ENCODE measurements at regions not wholly inside any gene's neighbourhood (a gene's known extent, or its start where the extent isn't known, plus 50 kb on each side); places are given as distances from the start of the nearest gene placed in this dataset.

GRCh38 chr1:238384381-238384780, 493.7 kb upstream of the ZP4 start:
- TF ChIP-seq CTCF (IDR thresholded peaks at IDR 0.05; ENCODE audit: poor library complexity, severe bottlenecking) (no peak), EZH2 (IDR thresholded peaks at IDR 0.05; ENCODE audit: borderline replicate concordance, insufficient read depth, low read length, poor library complexity, severe bottlenecking) (no peak)

Measured in neural cell (in vitro differentiated cells).